ENCODE measurements at regions not wholly inside any gene's neighbourhood (a gene's known extent, or its start where the extent isn't known, plus 50 kb on each side); places are given as distances from the start of the nearest gene placed in this dataset.

GRCh38 chr12:115149279-115149678, 465.3 kb upstream of the TBX3 start:
- DNase-seq, result no peak

- DNase-seq, result no peak
These were observed 463.9 kb upstream of the TBX3 start for GRCh38 chr12:115147916-115148315.

GRCh38 chr12:115146453-115146852, 462.5 kb upstream of the TBX3 start:
- no peak for DNase-seq

- no peak for DNase-seq
These were observed 460.4 kb upstream of the TBX3 start for GRCh38 chr12:115144425-115144824.

- DNase-seq, result no peak
These were observed 457.1 kb upstream of the TBX3 start for GRCh38 chr12:115140981-115141655.

- DNase-seq, result no peak
These were observed 454.0 kb upstream of the TBX3 start for GRCh38 chr12:115137812-115138521.

- no peak for DNase-seq
These were observed 451.8 kb upstream of the TBX3 start for GRCh38 chr12:115135800-115136211.

GRCh38 chr12:115134298-115134697, 450.3 kb upstream of the TBX3 start:
- DNase-seq, result no peak

- DNase-seq, result no peak
These were observed 448.9 kb upstream of the TBX3 start for GRCh38 chr12:115132905-115133304.

- DNase-seq, result no peak
These were observed 448.2 kb upstream of the TBX3 start for GRCh38 chr12:115132145-115132544.

- DNase-seq, result no peak
These were observed 445.8 kb upstream of the TBX3 start for GRCh38 chr12:115129727-115130126.

GRCh38 chr12:115121053-115121452, 437.1 kb upstream of the TBX3 start:
- DNase-seq, result no peak

GRCh38 chr12:115118177-115118724, 434.3 kb upstream of the TBX3 start:
- no peak for DNase-seq

- DNase-seq, result no peak
These were observed 430.2 kb upstream of the TBX3 start for GRCh38 chr12:115114140-115114539.

GRCh38 chr12:115109863-115110262, 425.9 kb upstream of the TBX3 start:
- DNase-seq, result no peak

GRCh38 chr12:115108129-115109100, 424.4 kb upstream of the TBX3 start:
- no peak for DNase-seq

- DNase-seq, result no peak
These were observed 420.2 kb upstream of the TBX3 start for GRCh38 chr12:115103884-115104883.

GRCh38 chr12:115102450-115102849, 418.5 kb upstream of the TBX3 start:
- DNase-seq, result no peak

GRCh38 chr12:115101520-115101919, 417.5 kb upstream of the TBX3 start:
- DNase-seq, result no peak

GRCh38 chr12:115097416-115097815, 413.4 kb upstream of the TBX3 start:
- no peak for DNase-seq

- DNase-seq, result no peak
These were observed 412.8 kb upstream of the TBX3 start for GRCh38 chr12:115096588-115097397.

Measured in NCI-H524 treated with DMSO at 0.1 percent for 48 hours (cell line).